ENCODE measurements at regions not wholly inside any gene's neighbourhood (a gene's known extent, or its start where the extent isn't known, plus 50 kb on each side); places are given as distances from the start of the nearest gene placed in this dataset.
A peak's percentile ranks its signal among the peaks of the same experiment; 100 is the strongest.

DNA sequence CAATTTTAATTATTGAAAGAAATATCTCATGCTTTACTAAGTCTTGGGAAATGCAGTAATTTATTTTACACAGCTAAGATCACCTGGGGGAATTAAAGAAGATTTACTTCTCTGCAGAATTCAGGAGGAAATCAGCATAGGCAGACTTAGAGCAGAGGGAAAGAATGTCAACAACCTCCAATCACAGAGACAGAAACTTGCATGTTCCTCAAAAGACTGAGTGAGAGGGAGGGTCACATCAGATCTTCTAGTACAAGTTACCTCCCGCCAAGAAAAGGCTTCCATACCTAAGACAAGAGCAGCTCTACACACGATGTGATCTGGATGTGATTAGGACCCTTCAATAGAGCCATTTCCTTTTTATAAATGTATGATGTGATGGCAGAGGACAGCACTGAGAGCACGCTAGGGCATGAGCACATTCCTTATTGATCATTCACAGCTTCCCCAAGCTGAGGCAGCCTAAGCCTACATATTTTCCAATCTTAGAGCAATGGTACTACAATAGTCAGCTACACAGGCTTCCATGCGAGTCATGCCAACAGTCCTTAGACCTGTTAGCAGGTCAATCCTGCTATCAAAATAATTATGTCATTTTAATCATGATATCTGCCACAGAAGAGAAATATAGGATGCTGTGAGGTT is 403.3 kb downstream of the ETNK1 start:
- no peak for DNase-seq
- Mint-ChIP-seq H3K36me3 (ENCODE audit: insufficient read depth in 2 of 2) (no peaks in the 10 kb centered on the region), H3K27ac (no peak overlapping the region), H3K4me3 (no peak overlapping the region), H3K9me3 (no peaks in the 10 kb centered on the region), H3K27me3 (ENCODE audit: low read depth) (no peaks in the 10 kb centered on the region), H3K4me1 (ENCODE audit: low read depth) (no peaks in the 10 kb centered on the region)
- no peak for ATAC-seq (replicated peaks in 1 of 2)

DNA sequence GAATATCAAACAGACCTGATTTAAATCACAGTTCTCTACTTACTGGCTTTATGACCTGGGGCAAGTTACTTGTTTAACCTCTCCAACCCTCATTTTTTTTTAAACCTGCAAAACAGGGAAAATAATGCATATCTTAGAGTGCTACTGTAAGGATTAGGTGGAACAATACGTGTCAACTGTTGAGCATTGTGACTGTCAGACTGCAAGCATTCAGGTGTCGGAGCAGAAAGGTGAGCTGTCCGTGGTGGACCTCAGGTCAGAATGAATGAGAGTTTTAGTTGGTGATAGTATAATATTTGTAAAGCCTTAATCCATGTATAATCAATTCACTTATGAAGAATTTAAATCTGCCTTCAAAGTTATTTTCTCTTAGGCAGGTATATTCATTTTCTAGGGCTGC is 404.2 kb downstream of the ETNK1 start:
- H3K4me3 Mint-ChIP-seq = no peak overlapping the region
- no peaks in the 10 kb centered on the region for H3K9me3 Mint-ChIP-seq
- no peaks in the 10 kb centered on the region for H3K4me1 Mint-ChIP-seq (ENCODE audit: low read depth)
- H3K36me3 Mint-ChIP-seq (ENCODE audit: insufficient read depth in 2 of 2) = no peaks in the 10 kb centered on the region
- H3K27ac Mint-ChIP-seq = no peak overlapping the region
- H3K27me3 Mint-ChIP-seq (ENCODE audit: low read depth) = no peaks in the 10 kb centered on the region
- ATAC-seq (replicated peaks in 1 of 2) = no peak
- DNase-seq = no peak

DNA sequence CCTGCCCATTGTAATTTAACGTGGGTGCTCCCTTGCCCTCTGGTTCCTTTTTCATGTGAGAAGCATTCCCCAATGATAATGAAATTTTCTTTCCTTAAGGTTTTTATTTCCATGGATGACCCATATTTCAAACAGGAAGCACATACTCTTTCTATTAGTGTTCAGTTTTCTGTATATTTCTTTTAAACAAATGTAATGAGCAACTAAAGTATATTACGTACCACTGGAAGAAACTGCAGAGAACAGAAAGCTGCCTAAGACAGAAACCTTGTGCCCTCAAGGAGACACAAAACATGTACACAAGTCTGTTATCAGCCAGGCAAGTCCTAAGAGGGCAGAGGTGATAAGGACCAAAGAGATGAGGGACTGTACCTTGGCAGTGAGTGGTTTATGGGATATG is 414.9 kb downstream of the ETNK1 start:
- Mint-ChIP-seq H3K9me3 (peaks cover 0 to 2% of the 10 kb centered on the region in 2 donors), H3K36me3 (ENCODE audit: insufficient read depth in 2 of 2) (no peaks in the 10 kb centered on the region), H3K27ac (no peak overlapping the region), H3K4me1 (ENCODE audit: low read depth) (no peaks in the 10 kb centered on the region), H3K27me3 (ENCODE audit: low read depth) (no peaks in the 10 kb centered on the region), H3K4me3 (no peak overlapping the region)
- no peak for ATAC-seq (replicated peaks in 1 of 2)
- DNase-seq = no peak

DNA sequence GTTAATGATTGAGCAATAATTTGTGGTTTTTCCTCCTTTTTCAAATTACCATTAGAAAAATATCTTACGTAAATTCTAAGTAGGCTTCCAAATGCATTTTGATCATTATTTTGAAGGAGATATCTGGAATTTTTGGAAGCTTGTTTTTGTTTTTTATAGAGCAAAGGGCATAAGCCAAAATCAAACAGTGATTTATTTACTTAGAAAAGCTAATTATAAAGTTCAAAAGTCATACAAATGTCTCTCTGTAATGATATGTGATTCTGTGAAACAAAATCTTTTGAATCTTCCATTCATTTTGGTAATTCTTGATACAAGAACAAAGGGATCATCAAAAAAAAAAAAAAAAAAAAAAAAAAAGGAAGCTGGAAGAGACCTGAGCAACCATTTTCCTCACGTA is 416.8 kb downstream of the ETNK1 start:
- Mint-ChIP-seq H3K27ac (no peak overlapping the region), H3K4me3 (no peak overlapping the region)

DNA sequence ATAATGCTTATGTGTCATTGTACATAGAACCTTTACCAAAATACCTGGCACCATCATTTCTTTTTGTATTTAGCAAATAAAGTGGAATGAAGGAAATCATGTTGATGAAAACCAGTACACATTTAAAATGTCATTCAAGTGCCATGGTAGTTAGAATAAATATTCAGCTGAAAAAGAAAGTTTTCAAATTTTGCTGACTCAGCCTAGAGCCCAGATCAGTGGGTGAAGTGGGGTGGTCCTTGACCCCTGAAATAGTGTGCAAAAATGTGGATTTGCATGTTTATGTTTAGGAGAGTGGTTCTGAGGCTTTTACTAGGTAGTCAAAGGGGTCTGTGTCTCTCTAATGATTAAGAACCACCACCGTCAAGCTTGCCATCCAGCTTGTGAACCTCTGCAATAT is 418.7 kb downstream of the ETNK1 start:
- H3K4me3 Mint-ChIP-seq = no peak overlapping the region
- H3K36me3 Mint-ChIP-seq (ENCODE audit: insufficient read depth in 2 of 2) = no peaks in the 10 kb centered on the region
- DNase-seq (no peak), ATAC-seq (replicated peaks in 1 of 2) (no peak)
- peaks cover 0 to 8% of the 10 kb centered on the region in 2 donors for H3K9me3 Mint-ChIP-seq
- no peaks in the 10 kb centered on the region for H3K4me1 Mint-ChIP-seq (ENCODE audit: low read depth)
- H3K27me3 Mint-ChIP-seq (ENCODE audit: low read depth) = no peaks in the 10 kb centered on the region
- H3K27ac Mint-ChIP-seq = no peak overlapping the region

More for the DNA sequence above, 416.8 kb downstream of the ETNK1 start:
- Mint-ChIP-seq H3K4me1 (ENCODE audit: low read depth) (no peaks in the 10 kb centered on the region), H3K9me3 (peaks cover 0 to 1% of the 10 kb centered on the region in 2 donors), H3K36me3 (ENCODE audit: insufficient read depth in 2 of 2) (no peaks in the 10 kb centered on the region), H3K27me3 (ENCODE audit: low read depth) (no peaks in the 10 kb centered on the region)
- ATAC-seq (replicated peaks in 1 of 2) (no peak), DNase-seq (no peak)

DNA sequence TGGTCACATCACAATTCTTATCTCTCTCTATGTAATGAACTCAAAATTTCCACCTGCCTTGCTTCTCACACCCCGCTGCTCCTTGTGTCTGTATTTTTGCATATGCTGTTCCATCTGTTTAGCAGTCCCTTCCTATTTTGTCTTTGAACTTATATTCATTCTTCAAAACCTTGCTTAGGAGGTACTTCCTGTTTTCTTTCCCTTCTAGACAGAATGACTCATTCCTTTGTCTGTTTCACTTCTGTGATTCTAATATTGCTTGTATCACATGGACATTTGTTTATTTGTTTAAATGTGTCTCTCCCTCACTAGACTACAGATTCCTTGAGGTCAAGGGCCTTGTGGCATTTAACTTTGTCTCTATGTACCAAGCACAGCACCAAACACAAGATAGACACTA is 424.2 kb downstream of the ETNK1 start:
- H3K9me3 Mint-ChIP-seq = peaks cover 0 to 10% of the 10 kb centered on the region in 2 donors
- no peak overlapping the region for H3K27ac Mint-ChIP-seq
- H3K27me3 Mint-ChIP-seq (ENCODE audit: low read depth) = no peaks in the 10 kb centered on the region
- ATAC-seq (replicated peaks in 1 of 2) (no peak), DNase-seq (no peak)
- no peaks in the 10 kb centered on the region for H3K36me3 Mint-ChIP-seq (ENCODE audit: insufficient read depth in 2 of 2)
- H3K4me3 Mint-ChIP-seq = no peak overlapping the region
- no peaks in the 10 kb centered on the region for H3K4me1 Mint-ChIP-seq (ENCODE audit: low read depth)

DNA sequence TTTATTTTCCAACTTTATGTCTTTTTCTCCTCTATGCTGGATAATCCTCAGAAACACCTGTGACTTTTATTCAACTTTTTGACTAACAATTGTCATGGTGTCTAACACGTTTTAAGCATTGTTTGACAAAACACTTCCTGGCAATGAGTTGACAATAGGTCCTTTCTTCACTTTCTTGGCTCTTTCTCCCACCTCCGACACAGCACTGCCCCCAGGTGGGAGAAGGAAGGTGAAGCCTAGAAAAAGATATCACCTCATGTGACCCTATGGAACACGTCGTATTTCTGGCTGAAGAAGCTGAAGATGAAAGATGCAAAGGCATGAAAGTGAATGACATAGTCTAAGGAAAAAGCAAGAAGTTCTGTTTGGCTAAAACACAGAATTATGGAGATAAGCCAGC is 430.0 kb downstream of the ETNK1 start:
- Mint-ChIP-seq H3K27ac (no peak overlapping the region), H3K27me3 (ENCODE audit: low read depth) (no peaks in the 10 kb centered on the region), H3K9me3 (no peaks in the 10 kb centered on the region), H3K36me3 (ENCODE audit: insufficient read depth in 2 of 2) (no peaks in the 10 kb centered on the region), H3K4me1 (ENCODE audit: low read depth) (no peaks in the 10 kb centered on the region), H3K4me3 (no peak overlapping the region)
- DNase-seq = peak; percentile 1 to 5
- ATAC-seq (replicated peaks in 1 of 2) = no peak

DNA sequence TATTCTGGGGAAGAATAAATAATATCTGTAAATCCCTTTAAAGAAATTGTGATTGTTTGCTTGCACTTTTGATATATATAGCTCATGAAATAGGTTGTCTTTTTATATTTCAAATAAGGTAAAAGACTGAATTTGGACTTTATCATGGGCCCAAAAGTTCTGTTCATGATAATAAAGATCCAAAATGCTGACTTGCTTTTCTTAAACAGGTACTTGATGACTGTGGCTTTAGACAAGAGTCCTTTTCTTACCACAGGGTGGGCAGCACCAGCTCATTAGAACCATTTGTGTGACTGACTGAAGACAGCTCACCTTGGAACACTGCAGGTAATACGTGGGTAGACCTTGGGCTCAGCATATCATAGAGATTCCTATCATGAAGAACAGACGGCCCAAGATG is 432.6 kb downstream of the ETNK1 start:
- no peaks in the 10 kb centered on the region for H3K36me3 Mint-ChIP-seq (ENCODE audit: insufficient read depth in 2 of 2)
- ATAC-seq (replicated peaks in 1 of 2) (no peak), DNase-seq (no peak)
- H3K27ac Mint-ChIP-seq = no peak overlapping the region
- H3K4me3 Mint-ChIP-seq = no peak overlapping the region
- no peaks in the 10 kb centered on the region for H3K9me3 Mint-ChIP-seq
- no peaks in the 10 kb centered on the region for H3K4me1 Mint-ChIP-seq (ENCODE audit: low read depth)
- H3K27me3 Mint-ChIP-seq (ENCODE audit: low read depth) = no peaks in the 10 kb centered on the region

DNA sequence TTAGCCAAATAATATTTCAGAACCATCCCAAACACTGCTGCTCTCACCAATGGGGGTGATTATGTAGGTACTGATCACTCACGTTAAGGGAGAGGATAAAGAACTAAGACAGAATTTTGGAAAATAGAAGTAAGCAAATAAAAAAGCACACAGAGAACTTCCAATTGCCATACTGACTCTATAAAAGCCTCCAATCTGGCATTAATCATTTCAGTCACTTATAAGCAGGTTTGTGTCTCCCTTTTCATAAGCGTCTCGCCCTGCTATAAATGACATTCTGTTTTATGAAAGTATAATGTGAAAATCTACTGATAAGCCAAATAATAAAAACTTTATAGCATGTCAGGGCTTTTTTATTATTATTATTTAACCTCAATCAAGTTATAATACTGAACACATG is 435.2 kb downstream of the ETNK1 start:
- no peaks in the 10 kb centered on the region for H3K36me3 Mint-ChIP-seq (ENCODE audit: insufficient read depth in 2 of 2)
- ATAC-seq (replicated peaks in 1 of 2) = no peak
- H3K9me3 Mint-ChIP-seq = no peaks in the 10 kb centered on the region
- no peak for DNase-seq
- no peak overlapping the region for H3K4me3 Mint-ChIP-seq
- H3K27me3 Mint-ChIP-seq (ENCODE audit: low read depth) = no peaks in the 10 kb centered on the region
- no peaks in the 10 kb centered on the region for H3K4me1 Mint-ChIP-seq (ENCODE audit: low read depth)
- no peak overlapping the region for H3K27ac Mint-ChIP-seq

DNA sequence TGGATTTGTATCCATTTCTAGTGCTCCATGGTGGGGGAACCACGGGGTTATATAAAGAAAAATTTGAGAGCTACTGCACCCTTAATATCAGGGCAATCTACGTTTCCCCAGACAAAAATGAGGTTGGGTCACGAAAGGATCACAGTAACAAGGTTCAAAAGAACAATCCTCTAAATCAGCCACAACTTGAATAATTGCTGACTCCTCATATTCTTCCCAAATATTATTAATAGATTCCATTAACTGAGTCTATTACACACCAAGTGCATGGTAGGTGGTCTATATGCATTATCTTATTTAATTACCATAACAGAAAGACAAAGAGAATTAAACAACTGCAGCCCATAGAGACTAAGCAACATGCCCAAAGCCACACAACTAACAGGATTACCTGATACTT is 438.2 kb downstream of the ETNK1 start:
- Mint-ChIP-seq H3K4me3 (no peak overlapping the region), H3K4me1 (ENCODE audit: low read depth) (no peaks in the 10 kb centered on the region), H3K27me3 (ENCODE audit: low read depth) (no peaks in the 10 kb centered on the region), H3K9me3 (no peaks in the 10 kb centered on the region), H3K36me3 (ENCODE audit: insufficient read depth in 2 of 2) (no peaks in the 10 kb centered on the region), H3K27ac (no peak overlapping the region)
- DNase-seq = no peak
- no peak for ATAC-seq (replicated peaks in 1 of 2)

DNA sequence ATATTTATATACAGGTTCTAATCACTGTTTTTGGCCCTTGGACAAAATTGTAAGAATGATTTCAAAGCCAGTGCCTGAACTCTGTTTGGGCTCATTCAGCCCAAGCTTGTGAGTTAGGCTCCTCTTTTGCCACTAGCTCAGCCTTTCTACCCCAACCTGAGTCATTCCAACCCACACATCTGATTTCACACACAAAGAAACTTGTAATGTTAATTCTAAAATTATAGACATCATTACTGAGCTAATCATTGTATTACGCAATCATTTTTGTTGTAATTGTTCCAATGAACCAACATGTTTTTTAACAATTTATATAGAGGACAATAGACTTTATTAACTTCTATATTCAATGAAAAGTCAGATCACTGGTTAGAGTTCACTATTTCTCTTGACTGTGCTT is 441.1 kb downstream of the ETNK1 start:
- no peaks in the 10 kb centered on the region for H3K4me1 Mint-ChIP-seq (ENCODE audit: low read depth)
- H3K4me3 Mint-ChIP-seq = no peak overlapping the region
- H3K27ac Mint-ChIP-seq = no peak overlapping the region
- H3K36me3 Mint-ChIP-seq (ENCODE audit: insufficient read depth in 2 of 2) = no peaks in the 10 kb centered on the region
- ATAC-seq (replicated peaks in 1 of 2) (no peak), DNase-seq (no peak)
- H3K9me3 Mint-ChIP-seq = peaks cover 0 to 3% of the 10 kb centered on the region in 2 donors
- no peaks in the 10 kb centered on the region for H3K27me3 Mint-ChIP-seq (ENCODE audit: low read depth)

DNA sequence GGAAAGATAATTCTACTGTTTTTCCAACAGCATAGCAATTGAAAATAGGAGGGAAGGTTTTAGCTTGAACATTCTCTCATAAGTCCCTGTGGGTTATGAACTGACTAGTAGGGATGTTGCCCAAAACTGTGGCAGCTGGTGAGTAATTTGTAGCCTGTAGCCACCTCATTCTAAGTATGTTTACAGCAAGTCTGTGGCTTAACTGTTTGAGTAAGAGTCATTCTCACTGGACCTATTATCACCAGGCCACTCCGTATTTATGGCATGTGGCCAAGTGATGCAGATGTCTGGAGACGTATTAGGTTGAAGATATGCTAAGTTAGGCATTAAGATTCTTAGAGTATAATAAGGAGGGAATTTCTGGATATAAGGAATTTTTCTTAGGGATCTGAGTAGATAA is 458.3 kb downstream of the ETNK1 start:
- Mint-ChIP-seq H3K27ac (no peak overlapping the region), H3K4me3 (no peak overlapping the region), H3K4me1 (ENCODE audit: low read depth) (no peaks in the 10 kb centered on the region), H3K27me3 (ENCODE audit: low read depth) (no peaks in the 10 kb centered on the region), H3K36me3 (ENCODE audit: insufficient read depth in 2 of 2) (no peaks in the 10 kb centered on the region), H3K9me3 (peaks cover 3 to 4% of the 10 kb centered on the region in 2 donors)
- ATAC-seq (replicated peaks in 1 of 2) = peak in 1 of 2 donors; percentile 77
- DNase-seq = peak; percentile 1 to 5

DNA sequence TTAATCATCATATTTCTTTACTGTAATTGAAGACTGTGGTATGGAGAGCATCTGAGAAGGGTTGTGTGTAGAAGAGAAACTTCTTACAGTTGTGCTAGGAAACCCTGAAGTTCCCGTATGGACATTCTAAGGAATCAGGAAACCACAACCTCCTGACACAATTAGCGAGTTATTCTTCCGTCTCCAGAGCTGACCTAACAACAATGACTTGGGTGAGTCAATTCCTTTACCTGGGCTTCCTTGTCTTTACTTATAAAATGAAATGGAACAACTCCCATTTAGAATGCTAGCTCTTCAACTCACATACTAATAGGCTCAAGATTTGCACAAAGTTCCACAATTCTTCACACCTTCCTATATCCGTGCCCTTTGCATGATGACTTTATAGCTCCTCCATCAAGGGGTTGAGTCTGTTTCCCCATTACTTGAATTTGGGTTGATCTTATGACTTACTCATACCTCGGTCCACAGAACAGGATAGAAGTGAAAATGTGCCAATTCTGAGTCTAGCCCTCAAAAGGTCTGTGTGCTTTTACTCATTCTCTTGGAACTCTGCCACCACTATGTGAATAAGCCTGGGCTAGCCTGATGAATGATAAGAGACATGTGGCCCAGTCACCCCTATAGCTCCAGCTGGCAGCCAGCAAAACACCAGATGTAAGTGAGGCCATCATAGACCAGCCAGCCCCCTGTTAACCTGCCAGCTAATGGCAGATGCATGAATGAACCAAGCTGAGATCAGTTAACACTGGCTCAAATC is 459.4 kb downstream of the ETNK1 start:
- H3K4me3 Mint-ChIP-seq = no peak overlapping the region
- ATAC-seq (replicated peaks in 1 of 2) (peak in 1 of 2 donors; percentile 82), DNase-seq (peak in 1 of 2 donors; percentile 0)
- H3K27me3 Mint-ChIP-seq (ENCODE audit: low read depth) = no peaks in the 10 kb centered on the region
- H3K4me1 Mint-ChIP-seq (ENCODE audit: low read depth) = no peaks in the 10 kb centered on the region
- H3K9me3 Mint-ChIP-seq = peaks cover 3 to 4% of the 10 kb centered on the region in 2 donors
- H3K36me3 Mint-ChIP-seq (ENCODE audit: insufficient read depth in 2 of 2) = no peaks in the 10 kb centered on the region
- no peak overlapping the region for H3K27ac Mint-ChIP-seq

DNA sequence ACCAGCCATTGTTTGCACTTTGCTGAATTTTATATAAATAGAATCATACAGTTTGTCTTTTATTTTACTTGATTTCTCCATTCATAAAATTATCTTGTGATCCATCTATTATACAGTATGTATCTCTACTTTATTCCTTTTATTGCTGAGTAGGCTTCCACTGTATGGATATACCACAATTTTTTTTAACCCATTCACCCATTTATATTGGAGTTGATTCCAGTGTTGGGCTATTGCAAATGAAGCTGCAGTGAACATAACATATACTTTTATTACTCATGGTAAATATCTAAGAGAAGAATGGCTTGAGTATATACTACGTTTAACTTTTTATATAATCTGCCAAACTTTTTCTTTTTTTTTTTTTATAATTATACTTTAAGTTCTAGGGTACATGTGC is 463.6 kb downstream of the ETNK1 start:
- Mint-ChIP-seq H3K9me3 (peaks cover 4 to 10% of the 10 kb centered on the region in 2 donors), H3K4me3 (no peak overlapping the region), H3K27ac (no peak overlapping the region), H3K36me3 (ENCODE audit: insufficient read depth in 2 of 2) (no peaks in the 10 kb centered on the region), H3K27me3 (ENCODE audit: low read depth) (no peaks in the 10 kb centered on the region), H3K4me1 (ENCODE audit: low read depth) (no peaks in the 10 kb centered on the region)
- DNase-seq (no peak), ATAC-seq (replicated peaks in 1 of 2) (no peak)

Data from activated T-cell treated with anti-CD3 and anti-CD28 coated beads, Interleukin-2, amount 50 U/mL, for 72 hours (primary cell).